NCI-H128 (cell line): ENCODE measurements at regions not wholly inside any gene's neighbourhood (a gene's known extent, or its start where the extent isn't known, plus 50 kb on each side); places are given as distances from the start of the nearest gene placed in this dataset.

ENCODE experiments used
- DNase-seq: peaks from one replicate; lab custom pipeline; 2025; ENCODE audit not compliant: unreplicated experiment; lab: John Stamatoyannopoulos, UW

DNA sequence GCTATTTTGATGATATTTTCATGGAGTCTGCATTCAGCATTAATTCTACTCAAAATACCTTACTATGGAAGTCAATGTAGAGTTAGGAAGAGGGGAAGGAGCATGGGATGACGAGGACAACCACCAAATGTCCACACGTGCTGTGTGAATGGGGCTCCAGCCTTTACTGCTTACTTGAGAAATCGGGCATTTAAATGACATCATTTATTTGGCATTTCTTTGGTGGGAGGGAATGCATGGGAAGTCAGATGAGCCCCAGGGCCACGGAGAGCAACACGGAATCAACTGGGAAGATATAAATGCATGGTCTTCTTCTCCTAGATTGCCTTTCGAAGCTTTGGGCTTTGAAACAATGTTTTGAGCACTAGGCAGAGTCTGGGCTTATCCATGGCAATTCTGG, 458.5 kb upstream of the KLF4 start:
- no peak for DNase-seq

DNA sequence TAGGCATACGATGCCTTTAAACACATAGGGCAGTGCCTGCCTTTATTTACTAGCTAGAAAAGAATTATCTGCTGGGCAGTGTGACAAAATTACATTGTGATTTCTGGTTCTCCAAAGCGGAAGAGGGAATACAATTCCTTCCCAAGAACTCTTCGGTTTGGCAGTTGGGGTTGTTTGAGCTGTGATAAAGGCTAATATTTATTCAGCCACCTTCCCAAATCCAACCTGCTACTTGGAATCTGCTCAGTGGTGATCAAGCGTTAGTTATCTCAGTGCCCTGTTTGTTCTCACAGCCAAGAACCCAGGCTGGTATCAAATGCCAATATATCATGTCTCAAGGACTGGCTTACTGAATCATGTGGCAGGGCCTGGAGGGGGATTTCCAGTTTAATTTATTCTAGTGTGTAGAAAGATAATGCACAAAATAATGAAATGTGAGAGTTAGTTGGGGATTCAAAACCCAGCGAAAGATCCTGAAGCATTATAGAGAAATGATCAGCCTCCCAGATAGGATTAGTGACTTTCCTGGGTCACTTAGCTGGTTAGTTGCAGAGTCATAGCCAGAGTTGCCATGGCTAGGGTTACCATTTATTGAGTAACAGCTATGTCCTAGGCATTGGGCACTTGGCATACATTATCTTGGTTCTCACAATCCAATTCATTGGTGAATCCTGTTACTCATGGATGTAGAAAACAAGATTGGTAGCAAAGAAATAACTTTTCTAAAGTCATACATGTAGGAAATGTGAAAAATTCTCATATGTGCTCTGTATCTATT, 457.0 kb upstream of the KLF4 start:
- no peak for DNase-seq

DNA sequence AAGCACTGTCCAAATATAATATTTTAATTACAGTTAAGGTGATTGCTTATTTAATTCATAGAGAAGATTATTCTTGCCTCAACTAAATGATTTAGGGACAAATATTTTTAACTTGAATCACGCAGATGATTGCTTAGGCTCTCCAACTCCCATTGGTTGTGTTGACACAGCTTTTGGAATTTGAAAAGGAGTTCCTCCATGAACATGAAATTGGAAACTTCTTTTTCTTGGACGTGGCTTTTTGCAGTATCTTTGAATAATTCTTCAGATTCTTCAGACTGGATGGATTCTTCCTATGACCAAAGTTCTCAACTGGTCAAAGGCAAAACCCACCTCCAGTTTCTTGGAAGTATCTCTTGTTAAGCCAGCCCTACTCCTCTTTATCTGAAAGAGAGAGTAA, 456.4 kb upstream of the KLF4 start:
- DNase-seq, result no peak

DNA sequence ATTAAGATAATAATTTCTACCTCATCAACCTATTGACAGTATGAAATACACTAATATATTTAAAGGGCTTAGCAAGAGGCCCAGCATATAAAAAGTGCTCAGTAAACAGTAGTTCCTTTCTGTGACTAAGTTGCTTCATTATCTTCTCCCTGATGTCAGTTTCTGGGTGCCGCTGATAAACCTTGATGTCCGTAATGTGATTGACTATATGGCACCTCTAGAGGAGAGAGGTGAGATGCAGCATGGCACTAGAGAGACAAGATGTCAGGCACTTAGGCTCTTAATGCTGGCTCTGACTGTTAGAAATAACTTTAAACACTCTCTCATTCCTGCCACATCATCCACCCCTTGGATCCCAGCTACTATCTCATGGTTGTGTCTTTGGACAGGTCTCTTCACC, 455.9 kb upstream of the KLF4 start:
- no peak for DNase-seq

DNA sequence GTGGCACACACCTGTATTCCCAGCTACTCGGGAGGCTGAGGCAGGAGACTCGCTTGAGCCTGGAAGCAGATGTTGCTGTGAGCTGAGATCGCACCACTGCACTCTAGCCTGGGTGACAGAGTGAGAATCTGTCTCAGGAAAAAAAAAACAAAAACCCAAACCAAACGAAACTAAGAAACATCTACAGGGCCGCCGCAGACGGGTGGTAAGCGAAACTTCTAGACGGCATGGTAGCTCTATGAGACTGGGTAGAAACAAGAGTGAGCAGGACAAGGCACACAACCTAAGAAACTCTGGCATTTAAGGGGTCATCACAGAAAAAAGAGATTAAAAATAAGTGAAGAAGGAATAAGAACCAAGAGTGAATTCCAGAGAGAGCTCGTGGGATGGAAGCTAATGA, 454.8 kb upstream of the KLF4 start:
- no peak for DNase-seq

DNA sequence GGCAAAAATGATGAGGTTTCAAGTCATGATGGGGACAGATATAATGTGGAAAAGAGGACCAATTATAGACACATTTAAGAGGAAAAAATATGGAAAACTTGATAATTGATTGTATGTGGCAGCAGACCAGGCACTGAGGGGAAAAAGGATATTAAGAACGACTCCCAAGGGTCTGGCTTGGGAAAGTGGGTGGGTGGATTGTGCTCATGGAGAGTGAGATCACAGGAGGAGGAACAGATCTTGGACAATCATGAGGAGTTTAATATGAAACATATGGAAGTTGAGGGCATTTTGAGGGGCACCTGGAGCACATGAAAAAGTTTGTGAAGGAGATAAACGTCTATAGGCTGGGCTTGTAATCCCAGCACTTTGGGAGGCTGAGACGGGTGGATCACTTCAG, 454.3 kb upstream of the KLF4 start:
- DNase-seq, result no peak

DNA sequence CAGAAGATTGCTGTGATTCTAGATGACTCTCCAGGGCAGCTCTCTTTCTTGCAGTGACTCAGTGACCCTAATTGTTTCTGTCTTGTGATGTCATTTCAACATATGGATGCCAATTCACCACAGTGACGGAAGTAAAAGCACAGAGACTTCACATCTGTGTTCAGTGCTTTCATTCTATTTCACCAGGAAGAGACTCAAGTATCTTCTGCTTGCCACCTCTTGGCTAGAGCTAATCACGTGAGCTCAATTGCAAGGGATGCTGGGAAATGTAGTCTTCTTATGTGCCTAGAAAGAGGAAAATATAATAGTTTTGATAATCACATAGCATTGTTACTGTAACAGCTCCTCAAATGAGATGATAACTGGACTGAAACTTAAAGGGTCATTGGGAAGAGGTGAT, 453.3 kb upstream of the KLF4 start:
- no peak for DNase-seq

DNA sequence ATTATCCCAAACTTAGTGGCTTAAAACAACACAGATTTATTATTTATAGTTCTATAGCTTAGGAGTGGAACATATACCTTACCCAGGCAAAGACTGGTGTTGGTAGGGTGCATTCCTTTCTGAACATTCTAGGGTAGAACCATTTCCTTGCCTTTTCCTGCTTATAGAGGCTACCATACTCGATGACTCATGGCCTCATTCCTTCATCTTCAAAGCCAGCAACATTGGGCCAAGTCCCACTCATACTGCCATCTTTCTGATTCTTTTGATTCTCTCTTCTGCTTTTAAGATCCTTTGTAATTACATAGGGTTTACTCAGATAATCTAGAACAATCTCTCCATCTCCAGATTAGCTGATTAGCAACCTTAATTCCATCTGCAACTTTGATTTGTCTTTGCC, 452.7 kb upstream of the KLF4 start:
- DNase-seq, result no peak

DNA sequence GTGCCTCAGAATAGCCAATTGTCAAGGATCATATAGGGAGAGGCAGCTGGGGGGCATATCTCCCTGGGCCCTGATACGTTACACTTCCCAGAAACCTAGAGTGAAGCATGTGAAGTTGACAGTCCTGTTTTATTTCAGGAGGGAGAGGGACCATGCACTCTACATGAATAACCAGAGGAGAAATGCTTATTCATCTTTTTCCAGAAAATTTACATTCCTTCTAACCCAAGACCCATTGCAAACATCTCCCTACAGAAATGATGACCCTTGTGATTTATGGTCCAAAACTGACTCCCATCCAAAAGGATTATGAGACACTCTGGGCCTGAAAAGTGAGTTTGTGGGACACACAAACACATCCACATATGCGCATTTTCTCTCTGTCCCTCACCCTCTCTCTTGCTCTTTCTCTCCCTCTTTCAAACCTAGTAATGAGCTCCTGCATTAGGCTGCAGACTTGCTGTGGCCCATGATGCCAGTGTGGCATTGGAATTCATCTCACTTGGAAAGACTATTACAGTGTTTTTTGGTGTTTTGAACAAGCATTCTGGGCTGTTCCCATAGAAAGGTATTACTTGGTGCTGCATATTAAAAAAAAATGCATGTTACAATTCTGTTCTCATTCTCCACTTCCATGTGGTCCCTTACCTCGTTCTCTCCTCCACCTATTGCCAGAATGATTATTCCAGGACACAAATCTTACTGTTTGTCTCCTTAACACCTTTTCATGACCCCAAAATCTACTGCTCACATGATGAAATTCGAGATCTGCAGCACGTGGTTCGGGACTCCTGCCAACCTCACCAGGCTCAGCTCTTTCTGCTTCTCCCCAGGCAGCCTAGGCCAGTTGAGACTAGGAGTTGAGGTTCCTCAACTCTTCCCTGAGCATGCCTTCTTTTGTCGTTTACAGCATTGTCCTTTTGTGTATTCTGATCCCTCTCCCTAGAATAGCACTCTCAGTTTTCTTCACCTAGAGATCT, 451.3 kb upstream of the KLF4 start:
- no peak for DNase-seq

DNA sequence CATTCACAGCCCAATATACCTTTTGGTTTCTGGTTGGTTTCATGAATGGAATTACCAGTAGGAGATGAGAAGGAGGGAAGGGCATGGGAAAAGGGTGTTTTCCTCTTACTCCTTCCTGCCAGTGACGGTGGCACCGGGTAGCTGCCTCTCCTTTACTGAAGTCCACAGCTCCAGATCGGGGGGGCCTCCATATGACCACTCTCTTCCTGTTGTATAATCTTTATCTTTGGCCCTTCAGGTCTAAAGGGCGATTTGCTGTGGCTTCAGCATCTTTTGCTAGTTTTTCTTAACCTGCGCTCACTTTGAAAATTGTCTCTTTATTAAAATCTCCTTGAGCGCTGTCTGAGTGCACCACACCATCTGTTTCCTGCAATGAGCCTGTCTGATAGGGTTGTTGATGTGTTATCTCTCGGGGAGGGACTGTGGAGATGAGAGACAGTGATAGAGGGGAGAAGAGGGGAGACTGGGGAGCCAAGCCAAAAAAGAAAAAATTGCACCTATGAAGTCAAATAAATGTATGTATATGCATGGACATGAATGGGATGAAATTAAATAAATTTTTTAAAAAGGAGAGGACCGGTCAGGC, 449.3 kb upstream of the KLF4 start:
- no peak for DNase-seq

DNA sequence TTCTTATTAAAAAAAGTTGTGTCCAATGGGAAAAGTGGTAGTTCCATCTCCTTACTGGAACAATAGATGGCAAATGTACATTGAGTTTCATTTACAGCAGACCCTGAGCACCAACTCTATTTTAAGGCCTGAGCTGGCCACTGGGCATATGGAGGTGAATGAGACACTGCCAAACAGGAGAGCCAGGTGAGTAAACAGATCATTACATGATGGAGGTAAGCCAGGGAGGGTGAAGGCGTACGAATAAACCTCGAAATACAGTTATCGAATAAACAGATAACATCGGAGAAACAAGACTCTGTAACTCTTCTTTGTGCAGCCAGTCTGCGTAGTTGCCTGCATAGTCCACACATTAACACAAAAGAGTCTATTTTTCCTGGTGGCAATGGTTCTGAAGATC, 446.4 kb upstream of the KLF4 start:
- DNase-seq, result no peak

DNA sequence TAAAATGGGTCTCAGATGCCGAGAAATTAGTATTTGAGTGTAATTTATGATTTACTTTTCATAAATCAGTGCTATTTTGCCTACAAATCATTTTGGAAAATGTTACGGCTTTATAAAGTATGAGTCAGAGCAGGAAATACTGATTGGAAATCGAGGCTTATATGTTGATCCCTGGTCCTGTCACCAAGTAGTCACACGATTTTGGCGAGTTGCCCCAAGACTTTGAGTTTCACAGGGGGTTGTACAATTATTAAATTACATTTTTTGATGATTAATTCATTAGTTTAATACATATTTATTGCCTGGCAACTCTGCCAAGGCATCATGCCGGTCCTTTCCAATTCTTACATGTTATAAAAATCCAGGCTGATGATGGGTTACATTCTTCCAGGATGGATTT, 443.9 kb upstream of the KLF4 start:
- DNase-seq, result no peak

DNA sequence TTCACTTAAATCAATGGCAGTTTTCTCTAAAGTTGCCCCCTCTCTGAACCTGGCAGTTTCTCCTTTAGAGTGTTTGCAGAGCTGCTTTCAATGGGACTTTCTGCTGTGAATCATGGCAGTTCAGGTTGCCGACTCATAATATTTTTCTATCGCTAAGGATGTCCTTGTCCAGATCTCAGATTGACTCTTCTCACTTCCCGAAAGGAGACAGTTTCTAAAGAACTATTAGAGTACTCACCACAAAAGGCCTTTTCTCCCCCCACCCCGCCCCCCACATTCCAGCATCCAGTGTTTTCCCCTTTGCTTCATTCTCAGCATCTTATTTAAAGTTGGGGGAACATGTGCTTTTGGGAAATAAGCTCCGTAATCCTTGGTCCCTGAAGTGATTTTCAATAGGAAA, 443.5 kb upstream of the KLF4 start:
- no peak for DNase-seq

DNA sequence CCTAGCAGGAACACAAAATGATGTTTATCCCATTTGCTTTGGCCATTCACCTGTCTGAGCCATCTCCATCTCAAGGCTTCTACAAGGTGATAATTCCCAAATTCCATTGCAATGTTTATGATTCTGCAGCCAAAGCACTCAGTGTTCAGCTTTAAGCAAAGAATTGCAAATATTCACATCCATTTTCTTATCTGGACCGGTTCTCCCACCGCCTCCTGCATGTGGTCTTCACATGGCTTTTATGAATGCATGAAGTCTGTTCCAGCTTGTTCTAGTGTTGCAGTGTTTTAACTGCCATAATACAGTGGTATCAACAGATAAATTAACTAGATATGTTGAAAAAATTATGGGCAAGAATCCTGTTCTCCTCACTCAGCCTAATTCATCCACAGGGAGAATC, 443.0 kb upstream of the KLF4 start:
- no peak for DNase-seq

DNA sequence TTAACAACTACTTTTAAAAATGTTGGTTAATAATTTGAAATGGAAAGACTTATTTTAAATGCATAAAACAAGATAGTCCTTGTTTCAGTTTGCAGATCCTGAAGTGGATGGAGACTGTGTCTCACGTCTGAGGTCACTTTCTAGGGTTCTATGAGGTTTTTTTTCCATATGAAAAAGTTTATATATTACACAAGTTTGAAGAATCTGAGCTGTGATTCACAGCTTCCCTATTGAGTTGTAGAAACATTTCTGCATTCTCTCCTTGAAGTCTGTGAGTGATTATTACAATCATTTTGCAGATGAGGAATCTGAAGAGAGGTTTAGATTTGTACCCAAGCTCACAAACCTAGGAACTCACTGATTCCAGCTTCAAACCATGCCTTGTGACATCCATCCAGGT, 442.5 kb upstream of the KLF4 start:
- no peak for DNase-seq

DNA sequence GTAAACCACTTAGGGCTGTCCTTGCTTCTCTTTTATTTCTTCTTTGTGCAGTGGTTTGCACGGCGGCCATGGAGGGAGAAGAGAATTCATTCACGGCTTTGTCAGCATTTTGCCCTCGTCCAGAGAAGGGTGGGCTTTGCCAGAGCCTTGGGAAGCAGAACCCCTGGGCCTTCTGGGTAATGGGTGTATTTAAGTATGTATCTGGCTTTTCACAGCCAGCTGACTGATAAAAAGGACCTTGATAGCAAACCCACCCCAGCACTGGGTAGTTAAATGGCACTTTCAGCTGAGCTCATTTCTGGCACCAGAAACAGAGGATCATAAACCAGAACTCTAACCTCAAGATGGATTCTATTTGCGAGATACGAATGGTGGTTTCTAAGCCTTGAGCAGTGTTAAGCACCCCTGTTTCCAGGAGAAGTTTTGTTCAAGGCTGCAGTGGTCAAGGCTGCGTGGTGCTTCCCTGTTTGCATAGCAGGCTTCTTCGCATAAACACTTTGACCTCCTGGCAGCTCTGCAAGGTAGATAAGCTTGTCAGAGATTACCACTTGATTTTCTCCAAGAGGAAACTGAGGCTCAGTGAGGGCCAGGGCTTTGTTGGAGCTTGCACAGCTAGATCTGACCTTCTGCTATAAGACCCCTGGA, 441.6 kb upstream of the KLF4 start:
- DNase-seq, result no peak

DNA sequence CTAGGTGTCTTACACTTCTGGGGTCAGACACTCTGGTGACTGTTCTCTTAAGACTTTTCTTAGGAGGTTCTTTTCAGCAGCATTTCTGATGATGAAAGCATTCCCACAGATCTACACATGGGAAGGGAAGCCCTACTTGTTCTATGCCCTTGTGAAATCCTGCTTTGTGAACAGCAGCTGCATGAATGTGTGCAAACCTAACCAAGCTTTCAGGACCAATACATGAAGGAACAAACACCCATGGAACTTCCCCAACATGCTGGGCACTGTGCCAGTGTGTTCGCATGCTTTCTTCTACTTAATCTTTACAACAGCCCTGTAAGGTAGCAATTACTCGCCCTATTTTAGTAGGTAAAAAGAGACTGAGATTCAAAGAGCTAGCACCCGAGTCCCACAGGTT, 439.9 kb upstream of the KLF4 start:
- no peak for DNase-seq

DNA sequence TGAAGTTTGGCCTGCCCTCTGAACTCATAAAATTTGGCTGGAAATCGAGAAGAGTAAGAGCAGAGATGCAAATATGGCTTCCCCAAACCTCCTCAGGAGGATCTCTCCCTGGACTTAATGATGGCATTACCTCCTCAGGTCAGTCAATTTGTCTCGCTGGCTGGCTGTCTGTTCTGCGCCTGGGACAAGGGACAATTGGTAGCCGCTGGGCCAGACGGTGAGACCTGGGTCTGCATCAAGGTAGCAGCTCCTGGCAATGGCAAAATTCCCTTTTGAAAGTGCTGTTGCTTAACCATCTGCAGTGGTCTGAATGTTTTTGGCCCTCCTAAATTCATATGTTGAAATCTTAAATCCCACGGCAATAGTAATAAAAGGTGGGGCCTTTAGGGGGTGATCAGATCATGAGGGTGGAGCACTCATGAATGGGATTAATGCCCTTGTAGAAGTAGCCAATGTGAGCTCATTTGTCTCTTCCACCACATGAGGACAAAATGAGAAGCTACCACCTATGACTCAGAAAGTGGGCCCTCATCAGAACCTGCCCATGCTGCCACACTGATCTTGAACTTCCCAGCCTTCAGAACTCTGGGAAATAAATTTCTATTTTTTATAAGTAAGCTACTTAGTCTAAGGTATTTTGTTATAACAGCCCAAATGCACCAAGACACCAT, 439.3 kb upstream of the KLF4 start:
- no peak for DNase-seq

DNA sequence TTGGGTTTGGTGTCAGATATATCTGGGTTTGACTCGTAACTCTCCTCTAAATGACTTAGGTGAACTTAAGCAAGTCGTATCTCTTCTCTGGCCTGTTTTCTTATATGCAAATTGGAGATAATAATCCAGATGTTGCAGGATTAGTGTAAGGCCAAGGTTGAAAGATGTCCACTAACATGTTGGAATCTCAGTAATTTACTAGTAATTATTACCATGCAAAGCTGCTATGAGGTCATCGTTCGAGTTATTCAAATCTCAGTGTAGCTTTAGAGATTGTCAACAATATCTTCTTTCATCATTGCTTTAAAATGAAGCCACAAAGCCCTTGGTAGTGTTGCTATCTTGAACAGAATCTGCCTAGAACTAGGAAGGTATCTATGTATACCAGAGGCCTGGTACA, 437.7 kb upstream of the KLF4 start:
- no peak for DNase-seq

DNA sequence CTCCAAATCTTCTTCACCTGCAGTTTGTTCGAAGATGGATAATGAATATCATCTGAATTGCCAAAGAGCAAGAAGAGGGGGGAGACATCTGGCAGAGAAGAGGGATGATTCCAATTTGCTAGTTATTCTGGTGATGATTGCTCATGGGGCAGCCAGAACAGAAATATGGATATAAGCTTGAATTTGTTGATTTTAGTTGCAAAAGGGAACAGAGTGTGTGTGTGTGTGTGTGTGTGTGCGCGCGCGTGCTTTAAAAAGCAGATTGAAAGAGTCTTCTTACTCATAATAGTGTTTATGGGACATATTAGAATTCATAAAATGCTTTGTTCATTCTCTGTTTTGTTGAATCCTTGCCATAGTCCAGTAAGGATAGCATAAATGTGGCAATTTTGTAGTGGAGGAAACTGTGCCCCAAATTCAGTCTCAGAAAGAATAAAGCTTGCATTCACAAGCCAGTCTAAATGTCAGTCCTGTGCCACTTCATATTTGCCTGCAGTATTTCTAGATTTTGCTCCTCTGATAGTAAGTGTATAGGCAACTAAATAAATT, 436.3 kb upstream of the KLF4 start:
- DNase-seq, result no peak

DNA sequence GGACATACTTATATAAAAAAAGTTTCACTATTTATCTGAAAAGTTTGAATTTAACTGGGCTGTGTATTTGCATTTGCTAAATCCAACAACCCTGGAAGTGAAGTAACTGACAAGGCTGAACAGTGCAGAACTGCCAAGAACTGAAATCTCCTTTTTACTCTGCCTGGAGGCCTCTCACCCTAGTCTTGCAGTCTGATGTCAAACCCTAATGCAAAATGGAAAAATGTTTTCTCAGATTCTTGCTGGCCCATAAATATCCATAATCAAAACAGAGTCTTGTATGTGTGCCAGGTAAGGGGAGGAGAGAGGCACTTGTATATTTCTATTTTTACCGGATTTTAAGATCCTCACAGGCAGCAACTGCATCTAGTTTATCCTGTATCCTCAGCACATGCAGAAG, 432.7 kb upstream of the KLF4 start:
- no peak for DNase-seq
